Neural cell (in vitro differentiated cells): ENCODE measurements at regions not wholly inside any gene's neighbourhood (a gene's known extent, or its start where the extent isn't known, plus 50 kb on each side); places are given as distances from the start of the nearest gene placed in this dataset.

Experiments used
- EZH2 ChIP-seq: fragments of 200-600, 300-800 bp; shearing (Covaris generic), sonication (generic); IDR thresholded peaks from 2 replicates; pipeline ENCODE4 v1.6.1; 2014; ENCODE audit warnings: antibody characterized with exemption, low read length, borderline replicate concordance, mild to moderate bottlenecking; ENCODE audit not compliant: insufficient read depth, poor library complexity, severe bottlenecking
- MXI1 ChIP-seq: fragments of 450-650 bp; conservative IDR thresholded peaks from 2 replicates; pipeline ENCODE4 v1.6.1; 2014; ENCODE audit warnings: antibody characterized with exemption, mild to moderate bottlenecking; ENCODE audit not compliant: poor library complexity, severe bottlenecking
- TF ChIP-seq, protein P1 (sequence below): fragments of 450-650 bp; IDR thresholded peaks from 2 replicates; pipeline ENCODE4 v1.5.1; 2014; ENCODE audit warnings: antibody characterized with exemption, mild to moderate bottlenecking, moderate library complexity; ENCODE audit not compliant: poor library complexity, severe bottlenecking

DNA sequence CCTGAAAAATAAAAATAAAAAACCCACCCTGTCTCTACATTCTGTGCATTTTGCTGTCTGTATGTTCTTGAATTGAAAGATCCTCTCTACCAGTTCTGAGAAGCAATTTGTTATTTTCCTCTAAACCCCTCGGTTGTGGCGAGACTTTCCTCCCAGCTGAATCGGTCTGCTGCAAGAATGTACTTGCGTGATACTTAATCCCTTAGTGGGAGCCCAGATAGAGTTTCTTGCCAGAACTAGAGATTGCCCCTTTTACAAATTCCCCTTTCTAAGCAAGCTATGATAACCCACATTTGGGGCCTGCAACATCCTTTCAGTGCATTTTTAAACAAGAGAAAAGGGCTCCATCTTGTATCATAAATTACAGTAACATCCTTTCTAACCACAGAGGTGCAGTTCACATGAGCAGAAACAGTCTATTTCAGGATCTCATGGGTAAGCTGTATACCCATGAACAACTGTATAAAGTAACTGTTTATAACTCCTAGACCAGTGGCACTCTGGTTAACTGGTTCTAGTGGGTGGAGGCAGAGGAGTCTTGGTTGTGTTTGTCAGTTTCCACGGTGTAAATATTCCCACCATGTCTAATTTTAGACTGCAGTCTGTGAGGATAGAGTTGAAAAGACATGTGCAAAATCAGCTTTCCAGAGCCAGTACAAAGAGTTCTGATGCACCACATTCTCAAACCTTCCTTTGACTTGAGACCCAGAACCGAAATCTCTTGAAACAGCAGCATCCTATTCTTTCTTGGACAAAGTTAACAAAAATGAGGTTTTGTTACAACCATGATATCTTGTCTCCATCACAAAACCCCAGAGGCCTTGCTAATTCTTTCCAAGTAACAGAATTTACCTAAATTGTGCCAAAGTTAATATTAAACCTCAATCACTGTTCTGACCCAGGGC, 113.1 kb upstream of the ZNF217 start:
- TF ChIP-seq, protein P1, sequence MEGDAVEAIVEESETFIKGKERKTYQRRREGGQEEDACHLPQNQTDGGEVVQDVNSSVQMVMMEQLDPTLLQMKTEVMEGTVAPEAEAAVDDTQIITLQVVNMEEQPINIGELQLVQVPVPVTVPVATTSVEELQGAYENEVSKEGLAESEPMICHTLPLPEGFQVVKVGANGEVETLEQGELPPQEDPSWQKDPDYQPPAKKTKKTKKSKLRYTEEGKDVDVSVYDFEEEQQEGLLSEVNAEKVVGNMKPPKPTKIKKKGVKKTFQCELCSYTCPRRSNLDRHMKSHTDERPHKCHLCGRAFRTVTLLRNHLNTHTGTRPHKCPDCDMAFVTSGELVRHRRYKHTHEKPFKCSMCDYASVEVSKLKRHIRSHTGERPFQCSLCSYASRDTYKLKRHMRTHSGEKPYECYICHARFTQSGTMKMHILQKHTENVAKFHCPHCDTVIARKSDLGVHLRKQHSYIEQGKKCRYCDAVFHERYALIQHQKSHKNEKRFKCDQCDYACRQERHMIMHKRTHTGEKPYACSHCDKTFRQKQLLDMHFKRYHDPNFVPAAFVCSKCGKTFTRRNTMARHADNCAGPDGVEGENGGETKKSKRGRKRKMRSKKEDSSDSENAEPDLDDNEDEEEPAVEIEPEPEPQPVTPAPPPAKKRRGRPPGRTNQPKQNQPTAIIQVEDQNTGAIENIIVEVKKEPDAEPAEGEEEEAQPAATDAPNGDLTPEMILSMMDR: no peak
- no peak for TF ChIP-seq MXI1
- no peak for TF ChIP-seq EZH2
